Liver (tissue), 8 donors: ENCODE measurements at regions not wholly inside any gene's neighbourhood (a gene's known extent, or its start where the extent isn't known, plus 50 kb on each side); places are given as distances from the start of the nearest gene placed in this dataset.

Experiments used
- DNase-seq: peaks from one replicate; pipeline ENCODE4 v3.0.0-alpha.2; 2017; ENCODE audit warnings: low spot score
- H3K27ac ChIP-seq, 2 donors: one replicate each; pipeline ENCODE4 v1.7.0; 2013; ENCODE audit warnings: inconsistent platforms in 2 of 2, low read length in 2 of 2, control low read depth in 1 of 2, low read depth in 1 of 2, mild to moderate bottlenecking in 1 of 2
- H3K27me3 ChIP-seq, 4 donors: one replicate each; pipeline versions ENCODE4 v1.6.1 to v1.7.0; 2013; ENCODE audit warnings: low read length in 3 of 4, inconsistent platforms in 1 of 4, mild to moderate bottlenecking in 1 of 4, moderate library complexity in 1 of 4; ENCODE audit not compliant: control insufficient read depth in 4 of 4, insufficient read depth in 4 of 4
- H3K36me3 ChIP-seq, 4 donors: one replicate each; pipeline versions ENCODE4 v1.6.1 to v1.7.0; 2013; ENCODE audit warnings: low read length in 3 of 4, mild to moderate bottlenecking in 3 of 4, low read depth in 1 of 4, moderate library complexity in 1 of 4; ENCODE audit not compliant: control insufficient read depth in 4 of 4, insufficient read depth in 3 of 4
- H3K4me1 ChIP-seq, 4 donors: one replicate each; pipeline versions ENCODE4 v1.6.1 to v1.7.0; 2013; ENCODE audit warnings: low read length in 3 of 4, mild to moderate bottlenecking in 3 of 4, moderate library complexity in 1 of 4; ENCODE audit not compliant: control insufficient read depth in 4 of 4, insufficient read depth in 4 of 4
- H3K4me3 ChIP-seq, 3 donors: one replicate each; pipeline versions ENCODE4 v1.6.1 to v1.7.0; 2013; ENCODE audit warnings: low read length in 3 of 3, control low read depth in 1 of 3, low read depth in 1 of 3, mild to moderate bottlenecking in 1 of 3
- H3K9ac ChIP-seq, 2 donors: one replicate each; pipeline ENCODE4 v1.7.0; 2013; ENCODE audit warnings: low read length in 2 of 2, mild to moderate bottlenecking in 2 of 2, moderate library complexity in 2 of 2, control low read depth in 1 of 2, low read depth in 1 of 2
- H3K9me3 ChIP-seq, 4 donors: one replicate each; pipeline versions ENCODE4 v1.6.1 to v1.7.0; 2013; ENCODE audit warnings: low read length in 3 of 4; ENCODE audit not compliant: control insufficient read depth in 4 of 4
- CTCF ChIP-seq: fragments of 150-350 bp; IDR thresholded peaks from 2 replicates; pipeline ENCODE4 v1.5.1; 2017; ENCODE audit warnings: improper control_type of control experiment, low read depth, low read length; ENCODE audit not compliant: missing input control
- EGR1 ChIP-seq, 2 donors: IDR thresholded peaks; 2 replicates each; pipeline ENCODE4 v1.6.1; 2016 to 2018; ENCODE audit warnings: antibody characterized with exemption in 2 of 2, low read depth in 2 of 2
- FOXA1 ChIP-seq: IDR thresholded peaks from 2 replicates; pipeline ENCODE4 v1.6.1; 2016; ENCODE audit warnings: antibody characterized with exemption
- FOXA2 ChIP-seq: IDR thresholded peaks from 2 replicates; pipeline ENCODE4 v1.6.1; 2016; ENCODE audit warnings: antibody characterized with exemption
- GABPA ChIP-seq, 2 donors: IDR thresholded peaks in 1 of 2; conservative IDR thresholded peaks in 1 of 2; 2 replicates each; pipeline ENCODE4 v1.6.1; 2016; ENCODE audit warnings: antibody characterized with exemption in 2 of 2, mild to moderate bottlenecking in 1 of 2, moderate library complexity in 1 of 2
- HNF4A ChIP-seq, 2 donors: conservative IDR thresholded peaks; 2 replicates each; pipeline ENCODE4 v1.6.1; 2016; ENCODE audit warnings: antibody characterized with exemption in 2 of 2, mild to moderate bottlenecking in 2 of 2
- JUND ChIP-seq, 2 donors: IDR thresholded peaks; 2 replicates each; pipeline ENCODE4 v1.6.1; 2016; ENCODE audit warnings: antibody characterized with exemption in 2 of 2
- MAX ChIP-seq: IDR thresholded peaks from 2 replicates; pipeline ENCODE4 v1.6.1; 2016; ENCODE audit warnings: antibody characterized with exemption
- NR2F2 ChIP-seq: IDR thresholded peaks from 2 replicates; pipeline ENCODE4 v1.6.1; 2016; ENCODE audit warnings: antibody characterized with exemption
- RAD21 ChIP-seq, 2 donors: IDR thresholded peaks; 2 replicates each; pipeline ENCODE4 v1.6.1; 2016; ENCODE audit warnings: antibody characterized with exemption in 2 of 2, mild to moderate bottlenecking in 2 of 2
- REST ChIP-seq: IDR thresholded peaks from 2 replicates; pipeline ENCODE4 v1.6.1; 2016; ENCODE audit warnings: antibody characterized with exemption, mild to moderate bottlenecking
- RXRA ChIP-seq, 2 donors: IDR thresholded peaks; 2 replicates each; pipeline ENCODE4 v1.6.1; 2017 to 2018; ENCODE audit warnings: antibody characterized with exemption in 2 of 2, mild to moderate bottlenecking in 1 of 2
- TAF1 ChIP-seq: conservative IDR thresholded peaks from 2 replicates; pipeline ENCODE4 v1.6.1; 2016; ENCODE audit warnings: antibody characterized with exemption, mild to moderate bottlenecking
- YY1 ChIP-seq: IDR thresholded peaks from 2 replicates; pipeline ENCODE4 v1.6.1; 2016; ENCODE audit warnings: antibody characterized with exemption, mild to moderate bottlenecking
- WGBS: extraction: QIAGEN DNeasy Blood & Tissue Kit; methylation state at CpG from one replicate; pipeline ENCODE4 v1.1.7; 2013; 5-methylcytosine and 5-hydroxymethylcytosine counted together
- TF ChIP-seq, protein P1 (sequence below): IDR thresholded peaks from 2 replicates; pipeline ENCODE4 v1.6.1; 2016; ENCODE audit warnings: antibody characterized with exemption
- TF ChIP-seq, protein P2 (sequence below): IDR thresholded peaks from 2 replicates; pipeline ENCODE4 v1.6.1; 2016; ENCODE audit warnings: antibody characterized with exemption
- donor health status: healthy.
- donor health status: healthy.
- donor health status: healthy.
- donor health status: healthy.
- donor health status: healthy.

DNA sequence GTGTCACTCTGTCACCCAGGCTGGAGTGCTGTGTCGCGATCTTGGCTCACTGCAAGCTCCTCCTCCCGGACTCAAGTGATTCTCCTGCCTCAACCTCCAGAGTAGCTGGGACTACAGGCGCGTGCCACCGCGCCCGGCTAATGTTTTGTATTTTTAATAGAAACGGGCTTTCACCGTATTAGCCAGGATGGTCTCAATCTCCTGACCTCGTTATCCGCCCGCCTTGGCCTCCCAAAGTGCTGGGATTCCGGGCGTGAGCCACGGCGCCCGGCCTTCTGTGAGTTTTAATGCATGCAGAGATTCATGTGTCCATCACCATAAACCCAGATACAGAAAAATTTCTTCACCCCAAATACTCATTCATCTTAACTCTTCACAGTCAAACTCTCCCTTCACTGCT is 1046.7 kb downstream of the CDH9 start:
- no peaks in the 10 kb centered on the region for H3K27me3 ChIP-seq
- no peaks in the 10 kb centered on the region for H3K36me3 ChIP-seq
- H3K4me3 ChIP-seq, result no peak overlapping the region
- WGBS, result 97% methylated on average over 18 of the region's 18 CpGs
- no peak overlapping the region for H3K27ac ChIP-seq
- H3K4me1 ChIP-seq, result peaks cover 0 to 8% (median 1%) of the 10 kb centered on the region in 4 donors
- DNase-seq, result no peak
- TF ChIP-seq FOXA2, result no peak
- no peak for TF ChIP-seq EGR1 (IDR thresholded peaks at IDR 0.05; ENCODE audit: low read depth in 2 of 2)
- TF ChIP-seq, protein P1, sequence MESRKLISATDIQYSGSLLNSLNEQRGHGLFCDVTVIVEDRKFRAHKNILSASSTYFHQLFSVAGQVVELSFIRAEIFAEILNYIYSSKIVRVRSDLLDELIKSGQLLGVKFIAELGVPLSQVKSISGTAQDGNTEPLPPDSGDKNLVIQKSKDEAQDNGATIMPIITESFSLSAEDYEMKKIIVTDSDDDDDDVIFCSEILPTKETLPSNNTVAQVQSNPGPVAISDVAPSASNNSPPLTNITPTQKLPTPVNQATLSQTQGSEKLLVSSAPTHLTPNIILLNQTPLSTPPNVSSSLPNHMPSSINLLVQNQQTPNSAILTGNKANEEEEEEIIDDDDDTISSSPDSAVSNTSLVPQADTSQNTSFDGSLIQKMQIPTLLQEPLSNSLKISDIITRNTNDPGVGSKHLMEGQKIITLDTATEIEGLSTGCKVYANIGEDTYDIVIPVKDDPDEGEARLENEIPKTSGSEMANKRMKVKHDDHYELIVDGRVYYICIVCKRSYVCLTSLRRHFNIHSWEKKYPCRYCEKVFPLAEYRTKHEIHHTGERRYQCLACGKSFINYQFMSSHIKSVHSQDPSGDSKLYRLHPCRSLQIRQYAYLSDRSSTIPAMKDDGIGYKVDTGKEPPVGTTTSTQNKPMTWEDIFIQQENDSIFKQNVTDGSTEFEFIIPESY, result no peak
- no peak for TF ChIP-seq YY1
- TF ChIP-seq GABPA (IDR thresholded peaks at IDR 0.05 in 1 of 2, conservative IDR thresholded peaks at IDR 0.05 in 1 of 2), result no peak
- no peak for TF ChIP-seq RAD21 (IDR thresholded peaks at IDR 0.05)
- TF ChIP-seq FOXA1, result no peak
- TF ChIP-seq, protein P2, sequence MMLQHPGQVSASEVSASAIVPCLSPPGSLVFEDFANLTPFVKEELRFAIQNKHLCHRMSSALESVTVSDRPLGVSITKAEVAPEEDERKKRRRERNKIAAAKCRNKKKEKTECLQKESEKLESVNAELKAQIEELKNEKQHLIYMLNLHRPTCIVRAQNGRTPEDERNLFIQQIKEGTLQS, result no peak
- TF ChIP-seq TAF1, result no peak
- TF ChIP-seq REST, result no peak
- no peak for TF ChIP-seq JUND (IDR thresholded peaks at IDR 0.05)
- TF ChIP-seq RXRA (IDR thresholded peaks at IDR 0.05), result no peak
- no peak for TF ChIP-seq HNF4A (conservative IDR thresholded peaks at IDR 0.05)
- no peaks in the 10 kb centered on the region for H3K9me3 ChIP-seq
- H3K9ac ChIP-seq, result no peak overlapping the region

- Histone ChIP-seq H3K36me3 (no peaks in the 10 kb centered on the region), H3K9ac (no peak overlapping the region), H3K4me3 (no peak overlapping the region), H3K9me3 (no peaks in the 10 kb centered on the region), H3K27me3 (no peaks in the 10 kb centered on the region), H3K27ac (no peak overlapping the region), H3K4me1 (peaks cover 0 to 8% (median 1%) of the 10 kb centered on the region in 4 donors)
- TF ChIP-seq FOXA1, result no peak
- TF ChIP-seq CTCF, result no peak
- no peak for TF ChIP-seq HNF4A (conservative IDR thresholded peaks at IDR 0.05)
- TF ChIP-seq YY1, result no peak
- TF ChIP-seq, protein P2, result no peak
- TF ChIP-seq TAF1, result no peak
- TF ChIP-seq NR2F2, result no peak
- no peak for TF ChIP-seq JUND (IDR thresholded peaks at IDR 0.05)
- no peak for TF ChIP-seq EGR1 (IDR thresholded peaks at IDR 0.05; ENCODE audit: low read depth in 2 of 2)
- no peak for TF ChIP-seq FOXA2
- TF ChIP-seq MAX, result no peak
- TF ChIP-seq RXRA (IDR thresholded peaks at IDR 0.05), result no peak
- DNase-seq, result no peak
- 98% methylated on average over 1 of the region's 1 CpG for WGBS
Measured at GRCh38 chr5:25990771-25991170, 1047.6 kb downstream of the CDH9 start.
